Fibroblast of skin of abdomen (primary cell): ENCODE measurements at regions not wholly inside any gene's neighbourhood (a gene's known extent, or its start where the extent isn't known, plus 50 kb on each side); places are given as distances from the start of the nearest gene placed in this dataset.

Experiments used
- DNase-seq: peaks from one replicate; pipeline ENCODE4 v3.0.0-alpha.2; 2013

- no peak for DNase-seq
Measured at GRCh38 chr17:11077673-11078072, 163.3 kb upstream of the SHISA6 start.

DNA sequence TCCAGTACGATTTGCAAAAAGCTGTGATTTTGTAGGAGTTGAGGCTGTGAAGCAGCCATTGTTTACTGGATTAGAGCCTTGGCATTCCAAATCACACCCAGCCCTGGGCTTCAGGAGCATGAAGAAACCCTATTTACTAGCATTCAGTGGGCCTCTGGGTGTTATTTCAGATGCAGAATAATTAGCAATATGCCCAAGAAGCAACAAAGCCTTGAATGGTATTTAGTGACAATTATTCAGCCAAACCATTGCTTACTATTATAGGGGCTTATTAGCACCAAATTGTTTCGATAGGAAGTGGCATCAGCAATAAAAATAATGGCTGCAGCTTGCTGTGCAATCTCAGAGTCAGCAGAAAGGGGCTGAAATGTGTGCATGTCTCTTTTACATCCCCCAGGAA lies 166.6 kb upstream of the SHISA6 start:
- DNase-seq, result no peak

DNA sequence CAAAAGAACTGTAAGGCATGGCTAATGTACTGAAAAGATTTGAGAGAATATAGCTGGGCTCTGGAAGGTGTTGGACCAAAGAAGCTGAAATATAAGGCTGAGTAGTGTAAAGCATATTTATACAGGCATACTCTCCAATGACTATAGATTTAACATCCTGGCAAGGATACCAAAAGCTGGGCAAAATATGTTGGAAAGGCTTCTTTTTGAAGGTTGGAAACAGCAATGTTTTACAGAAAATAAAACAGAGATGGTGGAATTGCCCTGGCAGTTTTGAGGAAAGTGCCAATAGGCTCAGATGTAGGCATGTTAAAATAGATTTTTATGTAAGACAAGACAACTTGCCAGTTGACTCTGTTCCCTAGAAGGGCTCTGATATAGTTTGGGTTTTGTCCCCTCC lies 184.1 kb upstream of the SHISA6 start:
- no peak for DNase-seq

- no peak for DNase-seq
Measured at GRCh38 chr17:11053846-11054245, 187.2 kb upstream of the SHISA6 start.

GRCh38 chr17:11049539-11049938 lies 191.5 kb upstream of the SHISA6 start:
- no peak for DNase-seq

- no peak for DNase-seq
Measured at GRCh38 chr17:11047228-11047627, 193.8 kb upstream of the SHISA6 start.

DNA sequence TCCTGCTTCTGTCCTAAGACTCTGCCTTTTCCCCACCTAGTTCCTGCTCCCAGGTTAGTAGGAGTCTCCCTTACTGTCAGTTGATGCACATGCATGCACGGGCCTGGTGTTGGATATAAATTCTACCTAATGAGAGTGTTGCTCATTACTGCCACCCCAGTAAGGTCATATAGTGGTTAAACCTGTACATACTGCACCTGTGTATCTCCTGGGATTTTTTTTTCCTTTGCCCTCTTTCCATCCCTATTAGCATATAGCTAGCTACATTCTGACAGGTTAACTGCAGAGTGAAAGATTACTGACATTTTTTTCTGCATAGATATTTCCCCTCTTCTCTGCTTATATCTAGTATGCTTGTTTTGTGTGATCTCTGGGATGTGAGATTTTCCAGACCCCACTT lies 201.5 kb upstream of the PIRT start:
- DNase-seq, result no peak

DNA sequence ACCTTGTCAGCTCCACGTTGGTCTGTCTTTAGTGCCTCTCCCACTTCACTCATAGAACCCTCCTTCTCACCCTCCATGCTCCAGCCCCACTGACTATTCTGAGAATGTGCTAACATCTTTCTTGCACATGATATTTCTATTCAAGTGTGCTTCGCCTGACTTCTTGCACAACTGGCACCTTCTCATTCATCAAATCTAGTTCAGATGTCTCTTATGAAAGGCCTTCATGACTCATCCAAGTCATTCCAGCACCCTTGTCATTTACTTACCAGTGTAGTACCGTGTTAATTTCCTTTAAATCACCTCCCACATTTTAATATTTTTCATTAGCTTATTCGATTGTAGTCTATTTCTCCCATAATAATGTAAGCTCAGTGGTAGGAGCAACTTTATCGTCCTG lies 197.8 kb upstream of the PIRT start:
- no peak for DNase-seq

- no peak for DNase-seq
Measured at GRCh38 chr17:11031787-11032186, 193.9 kb upstream of the PIRT start.

GRCh38 chr17:11029791-11030190 lies 191.9 kb upstream of the PIRT start:
- DNase-seq, result no peak

DNA sequence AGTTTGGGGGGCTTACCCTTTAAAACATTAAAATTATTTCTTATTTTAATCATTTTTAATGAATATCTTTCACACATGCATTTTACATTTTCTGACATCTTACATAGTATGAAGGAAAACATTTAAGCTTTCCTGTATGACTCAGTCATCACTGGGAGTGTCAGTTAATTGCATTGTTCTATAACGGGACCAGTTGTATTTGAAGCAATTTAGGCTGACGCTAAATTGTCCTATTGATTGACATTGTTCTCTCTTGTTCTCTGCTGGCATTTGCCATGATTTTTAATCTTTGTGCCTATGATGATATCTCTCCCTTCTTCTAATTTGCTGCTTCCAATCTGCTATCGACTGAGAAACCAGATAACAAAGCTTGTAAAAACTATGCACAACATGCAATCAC lies 190.5 kb upstream of the PIRT start:
- no peak for DNase-seq

- DNase-seq, result no peak
Measured at GRCh38 chr17:11026903-11027302, 189.0 kb upstream of the PIRT start.

DNA sequence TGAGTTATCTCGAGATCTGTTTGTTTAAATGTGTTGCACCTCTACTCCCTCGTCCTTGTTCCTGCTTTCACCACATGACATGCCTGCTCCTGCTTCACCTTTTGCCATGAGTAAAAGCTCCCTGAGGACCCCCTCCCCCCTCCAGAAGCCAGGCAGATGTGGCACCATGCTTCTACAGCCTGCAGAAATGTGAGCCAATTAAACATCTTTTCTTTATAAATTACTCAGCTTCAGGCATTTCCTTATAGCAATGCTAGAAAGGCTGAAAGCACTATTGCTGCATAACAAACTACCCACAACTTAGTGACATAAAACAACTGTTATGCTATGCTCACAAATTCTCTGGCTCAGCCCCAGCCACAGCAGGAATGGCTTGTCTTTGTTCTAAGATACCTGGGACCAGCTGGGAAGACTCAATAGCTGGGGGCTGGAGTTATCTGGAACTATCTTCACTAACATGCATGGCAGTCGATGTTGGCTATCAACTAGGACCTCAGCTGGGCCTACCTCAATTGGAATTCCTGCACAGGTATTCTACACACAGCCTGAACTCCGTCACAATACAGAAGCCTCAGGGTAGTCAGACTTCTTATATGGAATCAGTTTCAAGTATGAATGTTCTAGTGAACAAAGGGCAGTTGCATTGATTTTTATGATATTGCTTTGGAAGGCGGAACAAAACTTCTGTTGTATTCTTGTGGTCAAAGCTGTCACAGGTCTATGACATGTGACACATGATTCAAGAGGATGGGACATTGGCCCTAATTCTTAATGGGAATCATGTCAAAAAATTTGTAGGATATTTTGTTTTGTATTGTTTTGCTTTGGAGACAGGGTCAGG lies 186.0 kb upstream of the PIRT start:
- DNase-seq, result peak; percentile 34

- DNase-seq, result no peak
Measured at GRCh38 chr17:11006530-11006929, 168.6 kb upstream of the PIRT start.

DNA sequence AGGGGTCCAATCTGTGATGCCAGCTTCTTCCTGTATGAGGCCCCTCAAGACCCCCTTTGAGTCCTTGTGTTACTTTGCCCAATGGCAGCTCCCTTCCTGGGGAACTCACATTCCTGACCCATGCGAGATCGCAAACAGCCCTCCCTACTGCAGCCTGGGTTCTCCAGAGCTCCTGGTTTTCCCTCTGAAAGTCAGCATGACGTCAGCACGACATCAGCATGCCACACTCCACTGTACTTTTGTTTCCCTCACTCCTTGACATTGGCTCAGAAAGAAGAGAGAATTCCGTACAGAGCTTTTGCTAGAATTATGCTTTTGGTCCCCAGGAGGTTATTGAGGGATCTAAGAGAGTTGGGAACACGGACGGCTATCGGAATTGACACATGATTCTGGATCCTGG lies 168.1 kb upstream of the PIRT start:
- no peak for DNase-seq

- no peak for DNase-seq
Measured at GRCh38 chr17:11002417-11002816, 164.5 kb upstream of the PIRT start.

DNA sequence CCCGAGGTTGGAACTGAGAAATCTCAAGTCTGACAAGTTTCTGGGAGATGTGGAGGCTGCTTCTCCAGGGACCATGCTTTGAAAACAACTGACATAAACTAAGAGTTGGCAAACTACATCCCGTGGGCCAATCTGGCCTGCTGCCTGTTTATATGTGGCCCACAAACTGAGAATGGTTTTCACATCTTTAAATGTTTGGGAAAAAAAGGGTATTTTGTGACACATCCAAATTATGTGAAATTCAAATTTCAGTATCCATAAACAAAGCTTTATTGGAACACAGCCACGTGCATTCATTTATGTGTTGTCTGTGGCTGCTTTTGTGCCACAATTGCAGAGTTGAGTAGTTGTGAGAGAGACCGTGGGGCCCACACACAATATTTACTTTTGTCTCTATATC lies 163.8 kb upstream of the PIRT start:
- no peak for DNase-seq

- no peak for DNase-seq
Measured at GRCh38 chr17:10999484-10999883, 161.6 kb upstream of the PIRT start.

- no peak for DNase-seq
Measured at GRCh38 chr17:10993126-10993525, 155.2 kb upstream of the PIRT start.

- no peak for DNase-seq
Measured at GRCh38 chr17:10992106-10992880, 154.4 kb upstream of the PIRT start.

- DNase-seq, result no peak
Measured at GRCh38 chr17:10987786-10988185, 149.9 kb upstream of the PIRT start.

- DNase-seq, result no peak
Measured at GRCh38 chr17:10984220-10984619, 146.3 kb upstream of the PIRT start.

DNA sequence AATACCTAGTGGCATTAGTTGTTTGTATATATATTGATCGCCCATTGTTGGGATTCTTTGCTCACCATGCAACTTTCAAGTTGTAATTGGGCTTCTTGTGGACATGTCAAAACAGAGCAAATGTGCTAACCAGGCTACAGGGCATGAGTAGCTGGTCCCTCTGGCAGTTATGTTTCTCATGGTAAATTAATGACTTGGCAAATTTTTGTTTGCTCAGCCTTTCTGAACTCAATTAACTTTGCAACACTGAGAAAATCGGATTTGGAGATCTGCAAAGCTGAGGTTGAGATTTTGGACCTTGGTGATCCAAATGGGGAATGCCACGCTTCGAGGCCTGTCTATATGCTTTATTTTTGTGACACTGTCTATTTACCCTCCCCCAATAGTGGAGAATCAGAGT lies 138.5 kb upstream of the PIRT start:
- DNase-seq, result no peak

DNA sequence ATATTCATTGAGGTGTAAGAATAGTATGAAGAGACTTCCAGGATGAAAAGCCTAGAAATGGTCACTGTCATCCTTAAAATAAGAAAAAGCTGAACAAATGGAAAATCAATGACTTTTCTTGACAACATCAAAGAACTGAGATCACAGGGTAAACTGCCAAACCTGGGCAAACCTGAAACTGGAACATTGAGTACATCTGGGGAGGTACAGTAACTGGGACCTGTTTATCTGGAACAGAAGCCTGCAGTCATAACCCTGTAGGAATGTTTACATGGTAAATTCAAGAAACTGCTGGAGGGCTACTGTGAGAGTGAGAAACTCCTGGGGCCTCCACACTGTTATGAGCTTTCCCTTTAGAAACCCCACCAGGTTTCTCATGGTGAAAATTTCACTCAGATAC lies 130.1 kb upstream of the PIRT start:
- no peak for DNase-seq
